HCT116 (cell line): ENCODE measurements at regions not wholly inside any gene's neighbourhood (a gene's known extent, or its start where the extent isn't known, plus 50 kb on each side); places are given as distances from the start of the nearest gene placed in this dataset.

Experiments used
- ATAC-seq: fragments of 200-7000 bp; cut with Tn5 transposase; 2 replicates; pipeline ENCODE4 v1.9.1; 2020; ENCODE audit warnings: mild to moderate bottlenecking, moderate library complexity
- BruUV-seq: library from RNA; stranded (reverse); fragments of 400-500 nt; replicated peaks from 2 replicates; lab custom pipeline; 2021; lab: Mats Ljungman, UMichigan
- CTCF ChIA-PET: fragments of 300-600 bp; sonication (Branson Sonifier 250); formaldehyde crosslinking; loops from one replicate; lab custom pipeline; 2021; ENCODE audit warnings: antibody characterized with exemption; lab: Charles Lee
- POLR2A ChIA-PET: fragments of 300-600, 350-600 bp; sonication (Branson Sonifier 250); formaldehyde crosslinking; loops from one replicate; lab custom pipeline; 2021; ENCODE audit warnings: antibody characterized with exemption; lab: Charles Lee
- RAD21 ChIA-PET, 2 experiments: fragments of 300-600 bp; sonication (Branson Sonifier 250); formaldehyde crosslinking; loops; one replicate each; lab custom pipeline; 2023; ENCODE audit warnings: low total read pairs in 2 of 2; ENCODE audit not compliant: uncharacterized antibody in 2 of 2, unreplicated experiment in 2 of 2, low non-redundant PET in 1 of 2; lab: Charles Lee
- DNase-seq: peaks from one replicate; pipeline ENCODE4 v3.0.0-alpha.2; 2010; ENCODE audit warnings: low read depth, low spot score
- H2AFZ ChIP-seq: fragments of 200-600 bp; shearing (Covaris generic), sonication (generic); 2 replicates; pipeline ENCODE4 v1.6.1; 2017; ENCODE audit warnings: low read depth, mixed run types, mixed read lengths, antibody characterized with exemption, low read length; ENCODE audit not compliant: poor library complexity, severe bottlenecking
- H3K27ac ChIP-seq: 2 replicates; pipeline ENCODE4 v1.5.1; 2012; ENCODE audit warnings: low read depth, low read length
- H3K27me3 ChIP-seq: fragments of 200-600 bp; sonication (generic); 2 replicates; pipeline ENCODE4 v1.6.1; 2016; ENCODE audit warnings: mixed run types, low read length, mixed read lengths; ENCODE audit not compliant: insufficient read depth
- H3K36me3 ChIP-seq, 2 experiments: fragments of 200-500 bp in 1 of 2; fragments of 200-600 bp in 1 of 2; sonication (Bioruptor generic) in 1 of 2; sonication (generic) in 1 of 2; 2 replicates each; pipeline versions ENCODE4 v1.5.1 to v1.6.1; 2014 to 2016; ENCODE audit warnings: low read length in 2 of 2, inconsistent platforms in 1 of 2, mixed read lengths in 1 of 2, mixed run types in 1 of 2; ENCODE audit not compliant: insufficient read depth in 2 of 2, control insufficient read depth in 1 of 2
- H3K4me1 ChIP-seq, 2 experiments: fragments of 200-600 bp in 1 of 2; sonication (generic) in 1 of 2; 2 replicates each; pipeline versions ENCODE4 v1.5.1 to v1.6.1; 2012 to 2017; ENCODE audit warnings: low read length in 2 of 2, inconsistent platforms in 1 of 2, mild to moderate bottlenecking in 1 of 2, mixed read lengths in 1 of 2, mixed run types in 1 of 2, moderate library complexity in 1 of 2; ENCODE audit not compliant: insufficient read depth in 2 of 2, control insufficient read depth in 1 of 2
- H3K4me2 ChIP-seq: fragments of 200-600 bp; sonication (generic); 2 replicates; pipeline ENCODE4 v1.6.1; 2017; ENCODE audit warnings: mixed run types, low read length, mixed read lengths
- H3K4me3 ChIP-seq, 2 experiments: fragments of 200-600 bp in 1 of 2; sonication (generic) in 1 of 2; replicated peaks in 1 of 2; 2 replicates each; pipeline ENCODE4 v1.5.1; 2011 to 2016; ENCODE audit warnings: low read length in 2 of 2, control low read depth in 1 of 2, low read depth in 1 of 2, mild to moderate bottlenecking in 1 of 2, mixed read lengths in 1 of 2, mixed run types in 1 of 2
- H3K79me2 ChIP-seq: fragments of 200-600 bp; sonication (generic); 2 replicates; pipeline ENCODE4 v1.6.1; 2017; ENCODE audit warnings: mild to moderate bottlenecking, mixed run types, low read length, moderate library complexity, mixed read lengths; ENCODE audit not compliant: insufficient read depth
- H3K9ac ChIP-seq: fragments of 200-600 bp; sonication (generic); 2 replicates; pipeline ENCODE4 v1.6.1; 2016; ENCODE audit warnings: low read length, mixed read lengths
- H3K9me2 ChIP-seq: fragments of 200-600 bp; sonication (generic), shearing (Covaris generic); 2 replicates; pipeline ENCODE4 v1.6.1; 2017; ENCODE audit warnings: mixed run types, mild to moderate bottlenecking, moderate library complexity; ENCODE audit not compliant: insufficient read depth
- H3K9me3 ChIP-seq, 2 experiments: fragments of 200-500 bp in 1 of 2; fragments of 200-600 bp in 1 of 2; sonication (Bioruptor generic) in 1 of 2; sonication (generic) in 1 of 2; 2 replicates each; pipeline ENCODE4 v1.6.1; 2014 to 2017; ENCODE audit warnings: low read length in 2 of 2, mixed read lengths in 2 of 2, inconsistent platforms in 1 of 2, low read depth in 1 of 2, mild to moderate bottlenecking in 1 of 2, mixed run types in 1 of 2, moderate library complexity in 1 of 2; ENCODE audit not compliant: control insufficient read depth in 1 of 2, insufficient read depth in 1 of 2
- H4K20me1 ChIP-seq: fragments of 200-600 bp; sonication (generic), shearing (Covaris generic); 2 replicates; pipeline ENCODE4 v1.6.1; 2017; ENCODE audit warnings: mixed run types, mild to moderate bottlenecking, moderate library complexity; ENCODE audit not compliant: insufficient read depth
- CEBPB ChIP-seq: IDR thresholded peaks from 2 replicates; pipeline ENCODE4 v1.6.1; 2012; ENCODE audit warnings: low read depth
- EGR1 ChIP-seq: IDR thresholded peaks from 2 replicates; pipeline ENCODE4 v1.6.1; 2012; ENCODE audit warnings: low read depth
- EZH2 ChIP-seq: fragments of 200-600 bp; sonication (generic); IDR thresholded peaks from 2 replicates; pipeline ENCODE4 v1.6.1; 2017; ENCODE audit warnings: antibody characterized with exemption, mixed run types
- FOSL1 ChIP-seq: IDR thresholded peaks from 2 replicates; pipeline ENCODE4 v1.6.1; 2012; ENCODE audit warnings: low read depth
- JUND ChIP-seq: IDR thresholded peaks from 2 replicates; pipeline ENCODE4 v1.6.1; 2012
- POLR2A ChIP-seq: IDR thresholded peaks from 2 replicates; pipeline ENCODE4 v1.7.0; 2011; ENCODE audit warnings: borderline replicate concordance; ENCODE audit not compliant: insufficient read depth, insufficient read length; ENCODE audit errors: extremely low read depth
- RAD21 ChIP-seq: IDR thresholded peaks from 2 replicates; pipeline ENCODE4 v1.6.1; 2012; ENCODE audit warnings: low read depth, mild to moderate bottlenecking
- SIN3A ChIP-seq: IDR thresholded peaks from 2 replicates; pipeline ENCODE4 v1.6.1; 2012; ENCODE audit warnings: low read depth
- SP1 ChIP-seq: IDR thresholded peaks from 2 replicates; pipeline ENCODE4 v1.6.1; 2012; ENCODE audit warnings: low read depth
- TCF7L2 ChIP-seq: IDR thresholded peaks from 2 replicates; pipeline ENCODE4 v1.7.0; 2011; ENCODE audit warnings: borderline replicate concordance, inconsistent platforms; ENCODE audit not compliant: insufficient read depth, insufficient read length; ENCODE audit errors: extremely low read depth
- YY1 ChIP-seq: IDR thresholded peaks from 2 replicates; pipeline ENCODE4 v1.6.1; 2011; ENCODE audit warnings: low read length, low read depth, moderate library complexity, mild to moderate bottlenecking; ENCODE audit not compliant: insufficient replicate concordance; ENCODE audit errors: extremely low read depth
- ZNF274 ChIP-seq: fragments of 200-500 bp; sonication (Bioruptor generic); IDR thresholded peaks from 2 replicates; pipeline ENCODE4 v1.6.1; 2014; ENCODE audit warnings: mild to moderate bottlenecking, low read depth, low read length, inconsistent platforms
- intact Hi-C: fragments of 100-400 bp; cut with micrococcal nuclease; formaldehyde crosslinking; loops from 2 replicates; pipeline ENCODE4 v1.10.0; 2022
- TF ChIP-seq, protein P1 (sequence below): IDR thresholded peaks from 2 replicates; pipeline ENCODE4 v1.6.1; 2012
- TF ChIP-seq, protein P2 (sequence below): IDR thresholded peaks from 2 replicates; pipeline ENCODE4 v1.6.1; 2012

DNA sequence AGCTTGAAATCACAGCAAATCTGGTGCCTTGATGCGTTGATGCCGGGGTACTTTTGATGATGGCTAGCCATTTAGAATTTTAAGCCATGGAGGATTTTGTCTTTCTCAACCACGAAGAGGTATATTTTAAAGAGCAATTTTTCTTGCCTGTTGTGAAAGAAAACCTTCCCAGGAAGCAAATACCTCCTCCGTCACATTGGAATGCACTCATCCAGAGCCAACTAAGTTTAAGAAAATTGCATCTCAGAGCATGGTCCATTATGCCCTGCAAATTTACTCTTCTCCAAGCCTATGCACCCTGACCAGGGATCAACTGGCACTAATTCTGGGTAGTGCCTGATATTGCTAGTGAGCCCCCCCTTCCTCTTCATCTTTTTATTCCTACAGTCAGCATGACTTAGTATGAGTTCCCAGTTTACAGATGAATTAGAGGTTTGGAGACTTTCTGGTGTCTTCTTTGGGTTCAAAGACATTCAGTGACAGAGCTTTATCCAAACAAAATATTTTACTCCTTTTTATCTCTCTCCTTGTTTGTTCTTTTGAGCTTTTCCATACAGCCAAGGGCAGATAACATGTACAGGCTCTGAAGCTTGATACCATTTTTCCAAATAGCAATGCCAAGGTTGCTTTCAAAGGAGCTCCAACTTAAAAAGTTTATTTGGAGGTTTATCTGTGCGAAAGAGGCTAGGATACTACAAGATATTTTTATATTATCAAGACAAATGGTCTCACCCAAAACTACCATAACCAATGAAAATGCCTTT lies 56.6 kb upstream of the ANK3 start:
- TF ChIP-seq CEBPB (no peak), ZNF274 (no peak), SP1 (no peak), RAD21 (no peak), YY1 (no peak), POLR2A (no peak), SIN3A (no peak), TCF7L2 (no peak), EZH2 (no peak), EGR1 (no peak), FOSL1 (no peak), JUND (no peak)
- TF ChIP-seq, protein P1, sequence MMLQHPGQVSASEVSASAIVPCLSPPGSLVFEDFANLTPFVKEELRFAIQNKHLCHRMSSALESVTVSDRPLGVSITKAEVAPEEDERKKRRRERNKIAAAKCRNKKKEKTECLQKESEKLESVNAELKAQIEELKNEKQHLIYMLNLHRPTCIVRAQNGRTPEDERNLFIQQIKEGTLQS, result no peak
- TF ChIP-seq, protein P2, sequence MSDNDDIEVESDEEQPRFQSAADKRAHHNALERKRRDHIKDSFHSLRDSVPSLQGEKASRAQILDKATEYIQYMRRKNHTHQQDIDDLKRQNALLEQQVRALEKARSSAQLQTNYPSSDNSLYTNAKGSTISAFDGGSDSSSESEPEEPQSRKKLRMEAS, result no peak
- no peak overlapping the region for H3K9ac ChIP-seq
- H3K79me2 ChIP-seq, result no peaks in the 10 kb centered on the region
- no peak overlapping the region for H3K4me2 ChIP-seq
- H3K9me3 ChIP-seq, result no peaks in the 10 kb centered on the region
- no peaks in the 10 kb centered on the region for H4K20me1 ChIP-seq
- no peaks in the 10 kb centered on the region; a peak in 1 of 4 replicates for H3K4me1 ChIP-seq
- intact Hi-C loops, result loop anchor here (10.0 kb wide), 1 partner anchor 839 kb away; no protein-coding TSS in a partner anchor
- H3K4me3 ChIP-seq, result no peak overlapping the region
- H2AFZ ChIP-seq, result no peak overlapping the region
- ATAC-seq (no peak), DNase-seq (no peak)
- no TSS peak for BruUV-seq
- no peaks in the 10 kb centered on the region for H3K36me3 ChIP-seq
- H3K27ac ChIP-seq, result no peak overlapping the region
- ChIA-PET RAD21 (no interaction called here), CTCF (interaction anchor here (1.9 to 4.9 kb wide), 2 partner anchors 200 to 203 kb away, joined by 5 to 33 read pairs; no protein-coding TSS in a partner anchor), POLR2A (no interaction called here)
- no peaks in the 10 kb centered on the region for H3K27me3 ChIP-seq
- H3K9me2 ChIP-seq, result no peaks in the 10 kb centered on the region
